Tibial artery (tissue), 4 donors: ENCODE measurements at regions not wholly inside any gene's neighbourhood (a gene's known extent, or its start where the extent isn't known, plus 50 kb on each side); places are given as distances from the start of the nearest gene placed in this dataset.

Experiments
- DNase-seq, 2 donors: peaks; one replicate each; pipeline ENCODE4 v3.0.0-alpha.2; 2019
- H3K27ac ChIP-seq, 2 donors: fragments of 200-600 bp; sonication (generic) in 1 of 2; 1 replicate in 1 of 2; 2 replicates in 1 of 2; pipeline ENCODE4 v1.5.1; 2018 to 2019; ENCODE audit warnings: mild to moderate bottlenecking in 1 of 2
- H3K27me3 ChIP-seq, 2 donors: fragments of 200-600 bp; sonication (generic) in 1 of 2; one replicate each; pipeline versions ENCODE4 v1.5.1 to v1.6.0; 2016 to 2019
- H3K36me3 ChIP-seq, 3 donors: fragments of 200-600 bp; sonication (generic) in 2 of 3; one replicate each; pipeline ENCODE4 v1.5.1; 2016 to 2019; ENCODE audit warnings: mild to moderate bottlenecking in 2 of 3
- H3K4me1 ChIP-seq, 4 donors: fragments of 200-600 bp; sonication (generic) in 2 of 4; 1 replicate in 3 of 4; 2 replicates in 1 of 4; pipeline ENCODE4 v1.5.1; 2016 to 2019
- H3K4me3 ChIP-seq, 2 donors: fragments of 200-600 bp; sonication (generic) in 1 of 2; 1 replicate in 1 of 2; 2 replicates in 1 of 2; pipeline ENCODE4 v1.5.1; 2018 to 2019; ENCODE audit warnings: mild to moderate bottlenecking in 2 of 2
- H3K9me3 ChIP-seq, 3 donors: fragments of 200-600 bp; sonication (generic) in 1 of 3; one replicate each; pipeline ENCODE4 v1.5.1; 2016 to 2019
- intact Hi-C: fragments of 100-400 bp; cut with DNase I; formaldehyde crosslinking; loops from one replicate; pipeline ENCODE4 v1.15.0; 2023; ENCODE audit warnings: low total_unique reads
- TF ChIP-seq, protein P1 (sequence below), 2 experiments: fragments of 200-600 bp in 1 of 2; fragments of 450-650 bp in 1 of 2; IDR thresholded peaks; one replicate each; pipeline ENCODE4 v1.5.1; 2017 to 2019; ENCODE audit warnings: antibody characterized with exemption in 2 of 2, mild to moderate bottlenecking in 1 of 2, moderate library complexity in 1 of 2

DNA sequence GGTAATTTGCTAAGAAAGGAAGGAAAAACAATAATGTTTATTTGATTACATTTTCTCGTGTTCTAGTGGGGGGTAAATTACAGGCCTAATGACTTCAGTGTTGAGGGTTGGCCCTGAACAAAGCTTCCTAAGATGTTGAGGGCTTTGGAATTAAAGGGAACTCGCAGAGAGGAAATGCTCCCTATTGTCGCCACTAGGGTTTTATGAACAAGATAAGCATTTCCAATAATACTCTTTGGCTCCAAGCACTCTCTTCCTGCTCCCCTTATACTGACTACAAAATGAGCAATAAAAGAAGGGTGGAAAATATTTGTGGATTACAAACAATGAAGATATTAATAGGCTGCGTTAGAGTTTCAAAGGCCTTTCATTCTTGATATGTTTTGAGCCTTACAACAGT is 363.6 kb downstream of the HS3ST3B1 start:
- TF ChIP-seq, protein P1, sequence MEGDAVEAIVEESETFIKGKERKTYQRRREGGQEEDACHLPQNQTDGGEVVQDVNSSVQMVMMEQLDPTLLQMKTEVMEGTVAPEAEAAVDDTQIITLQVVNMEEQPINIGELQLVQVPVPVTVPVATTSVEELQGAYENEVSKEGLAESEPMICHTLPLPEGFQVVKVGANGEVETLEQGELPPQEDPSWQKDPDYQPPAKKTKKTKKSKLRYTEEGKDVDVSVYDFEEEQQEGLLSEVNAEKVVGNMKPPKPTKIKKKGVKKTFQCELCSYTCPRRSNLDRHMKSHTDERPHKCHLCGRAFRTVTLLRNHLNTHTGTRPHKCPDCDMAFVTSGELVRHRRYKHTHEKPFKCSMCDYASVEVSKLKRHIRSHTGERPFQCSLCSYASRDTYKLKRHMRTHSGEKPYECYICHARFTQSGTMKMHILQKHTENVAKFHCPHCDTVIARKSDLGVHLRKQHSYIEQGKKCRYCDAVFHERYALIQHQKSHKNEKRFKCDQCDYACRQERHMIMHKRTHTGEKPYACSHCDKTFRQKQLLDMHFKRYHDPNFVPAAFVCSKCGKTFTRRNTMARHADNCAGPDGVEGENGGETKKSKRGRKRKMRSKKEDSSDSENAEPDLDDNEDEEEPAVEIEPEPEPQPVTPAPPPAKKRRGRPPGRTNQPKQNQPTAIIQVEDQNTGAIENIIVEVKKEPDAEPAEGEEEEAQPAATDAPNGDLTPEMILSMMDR (IDR thresholded peaks at IDR 0.05): no peak
- Histone ChIP-seq H3K4me1 (no peaks in the 10 kb centered on the region), H3K27ac (no peak overlapping the region), H3K36me3 (no peaks in the 10 kb centered on the region), H3K27me3 (no peaks in the 10 kb centered on the region), H3K9me3 (no peaks in the 10 kb centered on the region), H3K4me3 (no peak overlapping the region)
- intact Hi-C loops: no loop called here
- DNase-seq: no peak

DNA sequence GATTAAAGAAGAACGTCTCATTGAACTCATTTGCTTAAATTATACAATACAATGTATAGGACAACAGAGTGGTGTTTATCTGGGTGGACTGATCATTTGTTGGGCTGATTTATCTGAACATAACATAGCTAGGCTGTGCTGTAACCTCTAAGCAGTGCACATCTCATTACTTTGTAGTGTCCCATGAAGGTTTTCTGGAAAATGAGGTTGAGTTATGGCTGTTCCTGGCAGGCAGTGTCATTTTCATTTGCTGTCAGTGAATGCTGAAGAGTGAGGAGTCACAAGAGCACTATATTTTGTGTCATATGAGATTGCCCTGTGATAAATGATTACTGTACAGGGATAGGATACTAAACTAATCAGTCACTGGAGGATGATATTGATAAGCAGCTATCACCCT is 340.2 kb downstream of the HS3ST3B1 start:
- TF ChIP-seq, protein P1 (IDR thresholded peaks at IDR 0.05): no peak
- Histone ChIP-seq H3K27ac (no peak overlapping the region), H3K4me3 (no peak overlapping the region), H3K36me3 (no peaks in the 10 kb centered on the region), H3K4me1 (no peaks in the 10 kb centered on the region), H3K27me3 (no peaks in the 10 kb centered on the region), H3K9me3 (no peaks in the 10 kb centered on the region)
- intact Hi-C loops: no loop called here
- no peak for DNase-seq

DNA sequence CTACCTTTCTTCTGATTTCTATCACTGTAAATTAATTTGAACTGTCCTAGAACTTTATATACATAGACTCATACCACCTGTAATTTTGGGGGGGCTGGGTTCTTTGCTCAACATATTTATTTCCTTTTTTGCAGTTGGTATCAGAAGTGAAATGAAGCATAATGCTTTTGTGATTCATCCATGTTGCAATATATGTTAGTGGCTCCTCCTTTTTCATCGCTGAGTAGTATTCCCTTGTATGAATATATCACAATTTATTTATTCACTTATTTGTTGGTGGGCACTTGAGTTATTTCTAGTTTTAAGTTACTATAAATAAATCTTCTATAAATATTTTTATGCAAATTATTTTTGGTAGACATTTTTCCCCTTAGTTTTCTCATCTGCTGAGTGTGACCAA is 336.4 kb downstream of the HS3ST3B1 start:
- intact Hi-C loops: no loop called here

DNA sequence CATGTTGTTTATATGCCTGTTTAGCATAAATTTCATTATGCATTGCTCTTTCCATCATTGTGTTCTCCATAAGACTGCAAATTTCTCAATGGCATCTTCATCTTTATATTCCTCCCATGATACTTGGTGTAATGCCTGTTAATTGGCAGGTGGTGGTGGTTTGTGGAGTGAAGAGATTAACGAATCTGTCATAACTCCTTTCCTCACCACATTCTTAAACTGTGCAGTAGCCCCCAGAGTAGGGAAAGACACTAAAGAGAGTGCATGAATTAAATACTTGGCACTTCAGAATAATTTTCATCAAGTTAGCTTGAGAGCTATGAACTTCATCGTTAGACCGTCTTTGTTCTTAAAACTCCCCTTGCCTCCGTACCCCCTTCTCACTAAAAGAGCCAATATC is 329.7 kb downstream of the HS3ST3B1 start:
- H3K36me3 ChIP-seq: no peaks in the 10 kb centered on the region
- intact Hi-C loops: no loop called here
- H3K27me3 ChIP-seq: no peaks in the 10 kb centered on the region

More for the DNA sequence above, 336.4 kb downstream of the HS3ST3B1 start:
- TF ChIP-seq, protein P1 (IDR thresholded peaks at IDR 0.05): no peak
- no peaks in the 10 kb centered on the region for H3K4me1 ChIP-seq
- no peaks in the 10 kb centered on the region for H3K36me3 ChIP-seq
- H3K4me3 ChIP-seq: no peak overlapping the region
- no peak for DNase-seq
- H3K27ac ChIP-seq: no peak overlapping the region
- no peaks in the 10 kb centered on the region for H3K9me3 ChIP-seq
- H3K27me3 ChIP-seq: no peaks in the 10 kb centered on the region

DNA sequence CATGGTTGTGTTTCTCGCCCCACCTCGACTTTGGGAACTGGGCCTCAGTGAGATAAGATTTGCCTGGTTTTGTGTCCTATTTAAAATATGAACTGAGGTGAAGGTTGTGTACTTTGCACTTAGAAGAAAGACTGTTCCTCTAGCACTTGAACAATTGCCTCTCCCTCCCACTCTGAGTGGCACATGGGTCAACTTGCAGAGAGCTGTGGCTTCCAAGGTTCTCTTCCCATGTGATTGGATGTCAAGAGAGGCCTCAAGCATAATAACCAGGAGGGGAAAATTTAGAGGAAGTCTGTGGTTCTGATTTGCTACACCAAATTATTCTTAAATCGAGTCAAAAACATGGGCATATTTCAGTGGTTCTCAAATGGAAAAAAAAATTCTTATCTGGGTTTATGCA is 329.2 kb downstream of the HS3ST3B1 start:
- Histone ChIP-seq H3K4me1 (no peaks in the 10 kb centered on the region), H3K36me3 (no peaks in the 10 kb centered on the region), H3K9me3 (no peaks in the 10 kb centered on the region), H3K27ac (no peak overlapping the region), H3K27me3 (no peaks in the 10 kb centered on the region), H3K4me3 (no peak overlapping the region)
- TF ChIP-seq, protein P1 (IDR thresholded peaks at IDR 0.05): no peak
- DNase-seq: no peak
- intact Hi-C loops: no loop called here

More for the DNA sequence above, 329.7 kb downstream of the HS3ST3B1 start:
- H3K27ac ChIP-seq: no peak overlapping the region
- DNase-seq: no peak
- H3K9me3 ChIP-seq: no peaks in the 10 kb centered on the region
- H3K4me3 ChIP-seq: no peak overlapping the region
- H3K4me1 ChIP-seq: no peaks in the 10 kb centered on the region
- TF ChIP-seq, protein P1 (IDR thresholded peaks at IDR 0.05): no peak

DNA sequence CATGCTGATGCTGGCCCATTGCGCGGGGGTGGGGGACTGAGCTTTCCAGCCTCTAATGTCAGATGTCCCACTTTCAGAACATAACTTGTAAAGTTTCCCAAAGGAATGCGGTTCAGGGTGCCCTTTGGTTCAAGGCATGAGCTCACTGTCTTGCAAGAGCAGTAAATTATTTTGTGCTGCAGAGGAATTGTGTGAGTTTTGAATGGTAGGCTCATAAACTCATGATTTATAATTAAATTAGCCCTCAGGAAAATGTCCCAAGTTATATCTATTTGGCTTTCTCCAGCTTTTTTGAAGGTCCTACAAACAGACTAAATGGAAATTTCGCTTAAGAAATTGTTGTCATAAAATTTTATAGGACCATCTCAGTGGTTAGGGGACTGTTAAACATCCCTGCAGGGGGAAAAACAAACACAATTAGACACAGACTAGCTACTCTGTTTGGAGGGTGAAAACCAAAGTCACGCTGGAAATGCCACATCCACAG is 321.8 kb downstream of the HS3ST3B1 start:
- Histone ChIP-seq H3K4me3 (no peak overlapping the region), H3K4me1 (no peaks in the 10 kb centered on the region), H3K27ac (no peak overlapping the region), H3K27me3 (no peaks in the 10 kb centered on the region), H3K9me3 (no peaks in the 10 kb centered on the region), H3K36me3 (no peaks in the 10 kb centered on the region)
- DNase-seq: no peak
- intact Hi-C loops: no loop called here
- TF ChIP-seq, protein P1 (IDR thresholded peaks at IDR 0.05): no peak
